Panc1 (cell line): ENCODE measurements at regions not wholly inside any gene's neighbourhood (a gene's known extent, or its start where the extent isn't known, plus 50 kb on each side); places are given as distances from the start of the nearest gene placed in this dataset.

Experiments used
- ATAC-seq: fragments of 200-7000 bp; cut with Tn5 transposase; 2 replicates; pipeline ENCODE4 v1.9.1; 2020; ENCODE audit warnings: mild to moderate bottlenecking, moderate library complexity
- BruUV-seq: library from RNA; stranded (reverse); fragments of 400-500 nt; replicated peaks from 2 replicates; lab custom pipeline; 2021; lab: Mats Ljungman, UMichigan
- CTCF ChIA-PET: fragments of 300-600 bp; sonication (Branson Sonifier 250); formaldehyde crosslinking; loops from one replicate; lab custom pipeline; 2022; ENCODE audit warnings: antibody characterized with exemption; lab: Charles Lee
- POLR2A ChIA-PET: fragments of 300-600 bp; sonication (Branson Sonifier 250); formaldehyde crosslinking; loops from one replicate; lab custom pipeline; 2022; ENCODE audit warnings: antibody characterized with exemption; lab: Charles Lee
- DNase-seq: peaks from one replicate; pipeline ENCODE4 v3.0.0-alpha.2; 2010; ENCODE audit warnings: low read depth, low spot score
- H3K27ac ChIP-seq: 2 replicates; pipeline ENCODE4 v1.5.1; 2011; ENCODE audit warnings: mild to moderate bottlenecking, low read length, inconsistent platforms
- H3K27me3 ChIP-seq: fragments of 200-500 bp; sonication (Bioruptor generic); 2 replicates; pipeline ENCODE4 v1.6.0; 2014; ENCODE audit warnings: low read length, inconsistent platforms; ENCODE audit not compliant: control insufficient read depth, insufficient read depth
- H3K36me3 ChIP-seq: fragments of 200-500 bp; sonication (Bioruptor generic); 2 replicates; pipeline ENCODE4 v1.5.1; 2014; ENCODE audit warnings: inconsistent platforms, mild to moderate bottlenecking, low read length, moderate library complexity; ENCODE audit not compliant: control insufficient read depth, insufficient read depth
- H3K4me1 ChIP-seq: 2 replicates; pipeline ENCODE4 v1.5.1; 2011; ENCODE audit warnings: inconsistent platforms, mild to moderate bottlenecking, low read length, moderate library complexity; ENCODE audit not compliant: control insufficient read depth, insufficient read depth
- H3K4me3 ChIP-seq, 2 experiments: 2 replicates each; pipeline ENCODE4 v1.5.1; 2011 to 2012; ENCODE audit warnings: low read depth in 2 of 2, low read length in 2 of 2, mild to moderate bottlenecking in 2 of 2, inconsistent platforms in 1 of 2, moderate library complexity in 1 of 2
- H3K9me3 ChIP-seq: fragments of 200-500 bp; sonication (Bioruptor generic); 2 replicates; pipeline ENCODE4 v1.5.1; 2014; ENCODE audit warnings: low read depth, mild to moderate bottlenecking, inconsistent platforms, low read length, moderate library complexity; ENCODE audit not compliant: control insufficient read depth, insufficient read depth
- CTCF ChIP-seq: fragments of 450-650 bp; IDR thresholded peaks from 2 replicates; pipeline ENCODE4 v1.5.1; 2017; ENCODE audit warnings: mild to moderate bottlenecking
- POLR2AphosphoS5 ChIP-seq: IDR thresholded peaks from 2 replicates; pipeline ENCODE4 v1.6.1; 2012; ENCODE audit warnings: mild to moderate bottlenecking, low read depth, low read length, moderate library complexity
- REST ChIP-seq, 2 experiments: IDR thresholded peaks; 2 replicates each; pipeline ENCODE4 v1.6.1; 2011 to 2012; ENCODE audit warnings: low read depth in 2 of 2, control low read depth in 1 of 2, low read length in 1 of 2, mild to moderate bottlenecking in 1 of 2, moderate library complexity in 1 of 2; ENCODE audit not compliant: insufficient read depth in 1 of 2
- SIN3A ChIP-seq: IDR thresholded peaks from 2 replicates; pipeline ENCODE4 v1.6.1; 2012; ENCODE audit warnings: low read depth, mild to moderate bottlenecking, low read length, moderate library complexity, borderline replicate concordance; ENCODE audit not compliant: insufficient read depth
- TCF7L2 ChIP-seq: IDR thresholded peaks from 2 replicates; pipeline ENCODE4 v1.6.1; 2011; ENCODE audit warnings: mild to moderate bottlenecking, low read depth, low read length, inconsistent platforms
- in situ Hi-C: cut with HindIII; loops from 2 replicates; pipeline ENCODE4 v1.10.0; 2016; ENCODE audit warnings: low sequenced_read_pairs, low pct_unique_long_range_greater_than_20kb
- intact Hi-C: fragments of 100-400 bp; cut with micrococcal nuclease; formaldehyde crosslinking; loops from one replicate; pipeline ENCODE4 v1.10.0; 2022; ENCODE audit not compliant: unreplicated experiment

GRCh38 chr1:185514311-185514710 is 197.3 kb upstream of the IVNS1ABP start:
- intact Hi-C loops = no loop called here
- Histone ChIP-seq H3K9me3 (peaks cover 18% of the 10 kb centered on the region), H3K27me3 (no peaks in the 10 kb centered on the region), H3K4me1 (no peaks in the 10 kb centered on the region), H3K27ac (no peak overlapping the region), H3K36me3 (no peaks in the 10 kb centered on the region), H3K4me3 (no peak overlapping the region)
- POLR2A ChIA-PET = interaction anchor here (0.8 kb wide), 1 partner anchor 131 kb away, joined by 9 read pairs; no protein-coding TSS in a partner anchor
- no TSS peak for BruUV-seq
- DNase-seq = no peak
- TF ChIP-seq CTCF (no peak), REST (IDR thresholded peaks at IDR 0.05; ENCODE audit: insufficient read depth in 1 of 2, low read depth in 2 of 2, low read length in 1 of 2) (no peak), TCF7L2 (no peak), POLR2AphosphoS5 (no peak)
- no peak for ATAC-seq
- in situ Hi-C loops = no loop called here
- CTCF ChIA-PET = no interaction called here

- no peak for TF ChIP-seq REST (IDR thresholded peaks at IDR 0.05; ENCODE audit: insufficient read depth in 1 of 2, low read depth in 2 of 2, low read length in 1 of 2)
- TF ChIP-seq CTCF = no peak
- TF ChIP-seq TCF7L2 = no peak
- TF ChIP-seq SIN3A = no peak
- TF ChIP-seq POLR2AphosphoS5 = no peak
- no peak overlapping the region for H3K4me3 ChIP-seq
- no TSS peak for BruUV-seq
- in situ Hi-C loops = no loop called here
- ChIA-PET CTCF (no interaction called here), POLR2A (no interaction called here)
- DNase-seq = no peak
- H3K9me3 ChIP-seq = peaks cover 3% of the 10 kb centered on the region; the same call in 1 of the 2 replicates
- intact Hi-C loops = no loop called here
- no peaks in the 10 kb centered on the region for H3K4me1 ChIP-seq
- no peaks in the 10 kb centered on the region for H3K27me3 ChIP-seq
- H3K27ac ChIP-seq = no peak overlapping the region
- ATAC-seq = no peak
- H3K36me3 ChIP-seq = no peaks in the 10 kb centered on the region
Observed at GRCh38 chr1:185512442-185512841, 195.4 kb upstream of the IVNS1ABP start.
